MM.1S (cell line): ENCODE measurements at regions not wholly inside any gene's neighbourhood (a gene's known extent, or its start where the extent isn't known, plus 50 kb on each side); places are given as distances from the start of the nearest gene placed in this dataset.

ENCODE experiments used
- DNase-seq: peaks from one replicate; pipeline ENCODE4 v3.0.0-alpha.2; 2015
- H2AFZ ChIP-seq: fragments of 300-600 bp; sonication (generic); 2 replicates; pipeline ENCODE4 v1.6.0; 2016; ENCODE audit warnings: antibody characterized with exemption, low read length
- H3F3A ChIP-seq: fragments of 300-600 bp; sonication (generic); 2 replicates; pipeline ENCODE4 v1.6.1; 2016; ENCODE audit warnings: mild to moderate bottlenecking, antibody characterized with exemption, low read length, moderate library complexity, mixed read lengths; ENCODE audit not compliant: insufficient read depth
- H3K27ac ChIP-seq: fragments of 300-600 bp; sonication (generic); 2 replicates; pipeline ENCODE4 v1.5.1; 2016; ENCODE audit warnings: mild to moderate bottlenecking, low read length
- H3K27me3 ChIP-seq: fragments of 300-600 bp; sonication (generic); replicated peaks from 2 replicates; pipeline ENCODE4 v1.6.0; 2016; ENCODE audit warnings: low read length; ENCODE audit not compliant: insufficient read depth
- H3K36me3 ChIP-seq: fragments of 300-600 bp; sonication (generic); replicated peaks from 2 replicates; pipeline ENCODE4 v1.6.1; 2016; ENCODE audit warnings: mild to moderate bottlenecking, low read length, mixed read lengths; ENCODE audit not compliant: insufficient read depth
- H3K4me1 ChIP-seq: fragments of 300-600 bp; sonication (generic); 2 replicates; pipeline ENCODE4 v1.6.1; 2016; ENCODE audit warnings: low read length, mixed read lengths
- H3K4me2 ChIP-seq: fragments of 300-600 bp; sonication (generic); 2 replicates; pipeline ENCODE4 v1.6.0; 2016; ENCODE audit warnings: low read depth, low read length
- H3K4me3 ChIP-seq: fragments of 300-600 bp; sonication (generic); 2 replicates; pipeline ENCODE4 v1.5.1; 2016; ENCODE audit warnings: low read length, mixed read lengths
- H3K79me2 ChIP-seq: fragments of 300-600 bp; sonication (generic); 2 replicates; pipeline ENCODE4 v1.6.1; 2016; ENCODE audit warnings: mixed run types, low read length, mixed read lengths
- H3K9ac ChIP-seq: fragments of 300-600 bp; sonication (generic); 2 replicates; pipeline ENCODE4 v1.6.1; 2016; ENCODE audit warnings: low read length, mixed read lengths
- H3K9me2 ChIP-seq: fragments of 300-600 bp; sonication (generic); replicated peaks from 2 replicates; pipeline ENCODE4 v1.6.1; 2016; ENCODE audit warnings: mild to moderate bottlenecking, low read length, mixed read lengths; ENCODE audit not compliant: insufficient read depth
- H3K9me3 ChIP-seq: fragments of 300-600 bp; sonication (generic); replicated peaks from 2 replicates; pipeline ENCODE4 v1.6.1; 2016; ENCODE audit warnings: mild to moderate bottlenecking, low read length, mixed read lengths; ENCODE audit not compliant: insufficient read depth
- H4K20me1 ChIP-seq: fragments of 300-600 bp; sonication (generic); 2 replicates; pipeline ENCODE4 v1.6.1; 2016; ENCODE audit warnings: mild to moderate bottlenecking, low read length, moderate library complexity, mixed read lengths; ENCODE audit not compliant: insufficient read depth
- CTCF ChIP-seq: fragments of 300-600 bp; sonication (generic); IDR thresholded peaks from 2 replicates; pipeline ENCODE4 v1.5.1; 2016; ENCODE audit warnings: antibody characterized with exemption, low read length, mixed read lengths
- EZH2 ChIP-seq: fragments of 300-600 bp; sonication (generic); optimal IDR thresholded peaks from 2 replicates; pipeline ENCODE3; 2017; ENCODE audit warnings: low read depth, mild to moderate bottlenecking, antibody characterized with exemption, low read length, mixed read lengths
- EZH2phosphoT487 ChIP-seq: fragments of 300-600 bp; sonication (generic); IDR thresholded peaks from 2 replicates; pipeline ENCODE4 v1.6.1; 2018; ENCODE audit warnings: antibody characterized with exemption, low read length

- no peak overlapping the region for H3K9ac ChIP-seq
These were observed 385.2 kb downstream of the PCDH20 start for GRCh38 chr13:61030445-61030844.

GRCh38 chr13:61029064-61029463 is 386.6 kb downstream of the PCDH20 start:
- Histone ChIP-seq H3K4me3 (no peak overlapping the region), H3K27ac (no peak overlapping the region), H3K9ac (no peak overlapping the region), H3K4me1 (no peaks in the 10 kb centered on the region), H3K9me3 (no peaks in the 10 kb centered on the region), H3K79me2 (no peaks in the 10 kb centered on the region), H3F3A (no peaks in the 10 kb centered on the region), H2AFZ (no peak overlapping the region), H3K36me3 (no peaks in the 10 kb centered on the region), H3K9me2 (no peaks in the 10 kb centered on the region), H3K4me2 (no peak overlapping the region), H4K20me1 (no peaks in the 10 kb centered on the region), H3K27me3 (no peaks in the 10 kb centered on the region)
- TF ChIP-seq EZH2: no peak
- no peak for TF ChIP-seq CTCF
- TF ChIP-seq EZH2phosphoT487: no peak
- no peak for DNase-seq

More at GRCh38 chr13:61030445-61030844, 385.2 kb downstream of the PCDH20 start:
- Histone ChIP-seq H2AFZ (no peak overlapping the region), H3K79me2 (no peaks in the 10 kb centered on the region), H4K20me1 (no peaks in the 10 kb centered on the region), H3K27ac (no peak overlapping the region), H3F3A (no peaks in the 10 kb centered on the region), H3K4me1 (no peaks in the 10 kb centered on the region), H3K4me2 (no peak overlapping the region), H3K4me3 (no peak overlapping the region), H3K9me3 (no peaks in the 10 kb centered on the region), H3K9me2 (no peaks in the 10 kb centered on the region), H3K27me3 (no peaks in the 10 kb centered on the region), H3K36me3 (no peaks in the 10 kb centered on the region)
- no peak for DNase-seq
- TF ChIP-seq CTCF (no peak), EZH2phosphoT487 (no peak), EZH2 (no peak)

GRCh38 chr13:61024046-61024445 is 391.6 kb downstream of the PCDH20 start:
- no peaks in the 10 kb centered on the region for H3K36me3 ChIP-seq
- H3K4me2 ChIP-seq: no peak overlapping the region
- DNase-seq: no peak
- H3K27ac ChIP-seq: no peak overlapping the region
- no peaks in the 10 kb centered on the region for H3K9me3 ChIP-seq
- H3K27me3 ChIP-seq: no peaks in the 10 kb centered on the region
- H3K9ac ChIP-seq: no peak overlapping the region
- no peak overlapping the region for H3K4me3 ChIP-seq
- no peak for TF ChIP-seq EZH2phosphoT487
- TF ChIP-seq EZH2: no peak
- no peak for TF ChIP-seq CTCF
- no peaks in the 10 kb centered on the region for H3K4me1 ChIP-seq
- H3K79me2 ChIP-seq: no peaks in the 10 kb centered on the region
- H2AFZ ChIP-seq: no peak overlapping the region
- no peaks in the 10 kb centered on the region for H3K9me2 ChIP-seq
- no peaks in the 10 kb centered on the region for H4K20me1 ChIP-seq
- no peaks in the 10 kb centered on the region for H3F3A ChIP-seq

GRCh38 chr13:61021838-61022237 is 393.8 kb downstream of the PCDH20 start:
- no peaks in the 10 kb centered on the region for H4K20me1 ChIP-seq
- no peak overlapping the region for H3K4me2 ChIP-seq
- TF ChIP-seq EZH2: no peak
- no peak for TF ChIP-seq CTCF
- no peak for TF ChIP-seq EZH2phosphoT487
- H3K27me3 ChIP-seq: no peaks in the 10 kb centered on the region
- H3K36me3 ChIP-seq: no peaks in the 10 kb centered on the region
- H3K9ac ChIP-seq: no peak overlapping the region
- H3F3A ChIP-seq: no peaks in the 10 kb centered on the region
- H3K79me2 ChIP-seq: no peaks in the 10 kb centered on the region
- no peak overlapping the region for H3K27ac ChIP-seq
- no peak overlapping the region for H2AFZ ChIP-seq
- no peak overlapping the region for H3K4me3 ChIP-seq
- DNase-seq: no peak
- H3K4me1 ChIP-seq: no peaks in the 10 kb centered on the region
- H3K9me2 ChIP-seq: no peaks in the 10 kb centered on the region
- no peaks in the 10 kb centered on the region for H3K9me3 ChIP-seq
